HG03521 (cell line): ENCODE measurements at regions not wholly inside any gene's neighbourhood (a gene's known extent, or its start where the extent isn't known, plus 50 kb on each side); places are given as distances from the start of the nearest gene placed in this dataset.

ENCODE experiments used
- ATAC-seq: cut with Tn5 transposase; IDR thresholded peaks from one replicate; pipeline ENCODE4 v1.9.1; 2021; ENCODE audit warnings: mild to moderate bottlenecking, moderate library complexity; ENCODE audit not compliant: unreplicated experiment

GRCh38 chr5:28516722-28517121 lies 1478.3 kb upstream of the CDH9 start:
- ATAC-seq: no peak

GRCh38 chr5:28512648-28513047 lies 1474.3 kb upstream of the CDH9 start:
- ATAC-seq: no peak

- no peak for ATAC-seq
Measured at GRCh38 chr5:28505121-28505520, 1466.7 kb upstream of the CDH9 start.

GRCh38 chr5:28500511-28500910 lies 1462.1 kb upstream of the CDH9 start:
- ATAC-seq: no peak

GRCh38 chr5:28499766-28500290 lies 1461.4 kb upstream of the CDH9 start:
- no peak for ATAC-seq

- ATAC-seq: no peak
Measured at GRCh38 chr5:28495876-28496275, 1457.5 kb upstream of the CDH9 start.

- no peak for ATAC-seq
Measured at GRCh38 chr5:28493456-28493855, 1455.1 kb upstream of the CDH9 start.

- ATAC-seq: no peak
Measured at GRCh38 chr5:28488752-28489151, 1450.4 kb upstream of the CDH9 start.

GRCh38 chr5:28483327-28484025 lies 1445.1 kb upstream of the CDH9 start:
- no peak for ATAC-seq

GRCh38 chr5:28473531-28474107 lies 1435.2 kb upstream of the CDH9 start:
- ATAC-seq: no peak

- no peak for ATAC-seq
Measured at GRCh38 chr5:28468166-28468565, 1429.8 kb upstream of the CDH9 start.

- ATAC-seq: no peak
Measured at GRCh38 chr5:28463728-28464127, 1425.3 kb upstream of the CDH9 start.

- ATAC-seq: no peak
Measured at GRCh38 chr5:28451483-28451882, 1413.1 kb upstream of the CDH9 start.

GRCh38 chr5:28450997-28451396 lies 1412.6 kb upstream of the CDH9 start:
- ATAC-seq: no peak

- ATAC-seq: no peak
Measured at GRCh38 chr5:28448791-28449190, 1410.4 kb upstream of the CDH9 start.

- no peak for ATAC-seq
Measured at GRCh38 chr5:28430565-28431178, 1392.3 kb upstream of the CDH9 start.

- no peak for ATAC-seq
Measured at GRCh38 chr5:28421141-28421540, 1382.8 kb upstream of the CDH9 start.

- ATAC-seq: no peak
Measured at GRCh38 chr5:28415791-28416443, 1377.5 kb upstream of the CDH9 start.

- ATAC-seq: no peak
Measured at GRCh38 chr5:28414619-28415018, 1376.2 kb upstream of the CDH9 start.

GRCh38 chr5:28408651-28409050 lies 1370.3 kb upstream of the CDH9 start:
- ATAC-seq: no peak

GRCh38 chr5:28408186-28408585 lies 1369.8 kb upstream of the CDH9 start:
- no peak for ATAC-seq
